Kidney (tissue), 13 donors: ENCODE measurements at regions not wholly inside any gene's neighbourhood (a gene's known extent, or its start where the extent isn't known, plus 50 kb on each side); places are given as distances from the start of the nearest gene placed in this dataset.

Source experiments
- DNase-seq, 5 donors: peaks; one replicate each; pipeline ENCODE4 v3.0.0-alpha.2; 2013 to 2020
- FAIRE-seq: peaks from 2 replicates; lab custom pipeline; 2012; peaks lifted over from hg19 to GRCh38; lab: Jason Lieb, UNC
- H3K27ac ChIP-seq, 2 donors: one replicate each; pipeline ENCODE4 v1.7.0; 2013; ENCODE audit warnings: low read depth in 2 of 2, low read length in 2 of 2, inconsistent platforms in 1 of 2
- H3K27me3 ChIP-seq: one replicate; pipeline ENCODE4 v1.7.1; 2013; ENCODE audit warnings: low read length, inconsistent platforms; ENCODE audit not compliant: control insufficient read depth, insufficient read depth
- H3K36me3 ChIP-seq, 3 donors: one replicate each; pipeline versions ENCODE4 v1.7.0 to v1.7.1; 2013; ENCODE audit warnings: low read length in 3 of 3, control low read depth in 1 of 3, inconsistent platforms in 1 of 3; ENCODE audit not compliant: insufficient read depth in 3 of 3, control insufficient read depth in 2 of 3
- H3K4me1 ChIP-seq, 3 donors: one replicate each; pipeline versions ENCODE4 v1.7.0 to v1.7.1; 2013; ENCODE audit warnings: low read length in 3 of 3, inconsistent platforms in 1 of 3, low read depth in 1 of 3; ENCODE audit not compliant: control insufficient read depth in 2 of 3, insufficient read depth in 2 of 3
- H3K4me3 ChIP-seq, 3 donors: one replicate each; pipeline versions ENCODE4 v1.7.0 to v1.8.1; 2013; ENCODE audit warnings: low read length in 3 of 3, control low read depth in 1 of 3, inconsistent platforms in 1 of 3
- H3K9ac ChIP-seq, 3 donors: one replicate each; pipeline versions ENCODE4 v1.7.0 to v1.7.1; 2013; ENCODE audit warnings: low read length in 3 of 3, control low read depth in 1 of 3, inconsistent platforms in 1 of 3
- H3K9me3 ChIP-seq, 3 donors: one replicate each; pipeline versions ENCODE4 v1.7.0 to v1.7.1; 2013; ENCODE audit warnings: low read length in 3 of 3, control low read depth in 1 of 3, inconsistent platforms in 1 of 3; ENCODE audit not compliant: control insufficient read depth in 2 of 3, insufficient read depth in 1 of 3
- CTCF ChIP-seq: IDR thresholded peaks from 3 replicates; pipeline ENCODE4 v1.5.1; 2012; ENCODE audit warnings: mild to moderate bottlenecking, moderate library complexity, borderline replicate concordance; ENCODE audit not compliant: insufficient read depth; ENCODE audit errors: extremely low read depth
- intact Hi-C: fragments of 100-400 bp; cut with DNase I; formaldehyde crosslinking; loops from one replicate; pipeline ENCODE4 v1.11.1; 2022
- donor health status: control.
- donor health status: control.
- donor health status: control.
- donor health status: control.
- donor health status: control.
- donor health status: DM: yes; HTN: yes; CAD: no.
- donor health status: Normal renal cell carcinoma (clear cell type).

DNA sequence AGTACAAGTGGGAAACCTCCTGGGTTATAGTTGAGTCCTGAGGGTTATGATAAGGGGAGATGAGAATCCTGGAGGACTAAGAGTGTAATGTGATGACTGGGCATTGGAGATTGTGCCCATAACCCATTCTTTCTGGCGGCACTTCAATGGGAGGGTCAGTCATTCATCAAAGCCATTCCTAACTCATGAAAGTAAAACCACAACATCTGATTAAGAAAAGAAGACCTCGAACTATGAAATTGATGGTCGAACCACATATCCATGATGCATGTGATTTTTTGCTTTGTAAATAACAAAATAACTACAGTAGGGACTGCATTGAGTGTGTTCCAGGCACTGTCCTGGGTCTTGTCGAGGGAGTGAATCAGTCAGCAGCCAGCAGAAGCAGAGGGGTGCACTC is 215.1 kb downstream of the SHQ1 start:
- Histone ChIP-seq H3K4me3 (no peak overlapping the region), H3K36me3 (no peaks in the 10 kb centered on the region), H3K4me1 (no peaks in the 10 kb centered on the region), H3K27me3 (no peaks in the 10 kb centered on the region), H3K9ac (no peak overlapping the region), H3K9me3 (no peaks in the 10 kb centered on the region), H3K27ac (no peak overlapping the region)
- TF ChIP-seq CTCF = no peak
- DNase-seq (no peak), FAIRE-seq (no peak)
- intact Hi-C loops = no loop called here

GRCh38 chr3:72632129-72632528 is 216.1 kb downstream of the SHQ1 start:
- no peak overlapping the region for H3K4me3 ChIP-seq
- H3K36me3 ChIP-seq = no peaks in the 10 kb centered on the region
- no peaks in the 10 kb centered on the region for H3K4me1 ChIP-seq
- DNase-seq = no peak
- H3K9me3 ChIP-seq = no peaks in the 10 kb centered on the region
- no peak for TF ChIP-seq CTCF
- H3K27ac ChIP-seq = no peak overlapping the region
- H3K27me3 ChIP-seq = no peaks in the 10 kb centered on the region
- intact Hi-C loops = no loop called here
- H3K9ac ChIP-seq = no peak overlapping the region
- FAIRE-seq = no peak

DNA sequence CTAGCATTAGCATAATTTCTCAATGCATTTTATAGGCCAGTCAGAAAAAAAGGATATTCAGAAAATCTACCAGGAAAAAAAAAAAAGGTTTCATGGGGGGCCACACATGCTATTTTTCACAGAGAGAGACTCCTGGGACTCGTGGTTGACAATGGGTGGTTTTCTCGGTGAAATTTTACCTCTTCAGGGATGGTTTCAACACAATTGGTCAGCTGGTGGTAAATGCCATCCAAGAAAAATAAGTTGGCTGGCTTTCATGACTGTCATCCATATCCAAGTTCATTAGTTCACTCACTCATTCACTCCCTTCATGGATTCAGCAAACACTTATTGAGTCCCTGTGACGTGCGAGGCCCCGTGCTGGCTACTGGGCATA is 217.3 kb downstream of the SHQ1 start:
- Histone ChIP-seq H3K9me3 (no peaks in the 10 kb centered on the region), H3K9ac (no peak overlapping the region), H3K4me3 (no peak overlapping the region), H3K27ac (no peak overlapping the region), H3K4me1 (no peaks in the 10 kb centered on the region), H3K36me3 (no peaks in the 10 kb centered on the region), H3K27me3 (no peaks in the 10 kb centered on the region)
- FAIRE-seq (no peak), DNase-seq (peak in 1 of 5 donors; percentile 10)
- intact Hi-C loops = no loop called here
- no peak for TF ChIP-seq CTCF

GRCh38 chr3:72630327-72630968 is 217.8 kb downstream of the SHQ1 start:
- no peak for TF ChIP-seq CTCF
- Histone ChIP-seq H3K36me3 (no peaks in the 10 kb centered on the region), H3K9me3 (no peaks in the 10 kb centered on the region), H3K4me1 (no peaks in the 10 kb centered on the region), H3K27ac (no peak overlapping the region), H3K4me3 (no peak overlapping the region), H3K9ac (no peak overlapping the region), H3K27me3 (no peaks in the 10 kb centered on the region)
- DNase-seq = peak in 4 of 5 donors; percentile 59 to 87 (median 80)
- FAIRE-seq = no peak
- intact Hi-C loops = no loop called here
